ENCODE measurements at regions not wholly inside any gene's neighbourhood (a gene's known extent, or its start where the extent isn't known, plus 50 kb on each side); places are given as distances from the start of the nearest gene placed in this dataset.
"Not testable (repeated sequence)": the region's sequence is repeated elsewhere in the genome, so short reads cannot be mapped to it uniquely, and the experiment has no call there.

GRCh38 chr6:86057293-86057980, 414.8 kb upstream of the SYNCRIP start:
- not testable (repeated sequence) for DNase-seq

- DNase-seq, result no peak
These were observed 402.4 kb upstream of the SYNCRIP start for GRCh38 chr6:86045038-86045437.

GRCh38 chr6:86042214-86042613, 399.5 kb upstream of the SYNCRIP start:
- DNase-seq, result no peak

GRCh38 chr6:86031713-86032112, 389.0 kb upstream of the SYNCRIP start:
- no peak for DNase-seq

- no peak for DNase-seq
These were observed 388.2 kb upstream of the SYNCRIP start for GRCh38 chr6:86030875-86031274.

GRCh38 chr6:86028776-86029175, 386.1 kb upstream of the SYNCRIP start:
- DNase-seq, result no peak

GRCh38 chr6:86026890-86027289, 384.2 kb upstream of the SYNCRIP start:
- not testable (repeated sequence) for DNase-seq

GRCh38 chr6:86017236-86017635, 374.6 kb upstream of the SYNCRIP start:
- no peak for DNase-seq

- DNase-seq, result no peak
These were observed 373.9 kb upstream of the SYNCRIP start for GRCh38 chr6:86016567-86016966.

- no peak for DNase-seq
These were observed 373.4 kb upstream of the SYNCRIP start for GRCh38 chr6:86016077-86016476.

- DNase-seq, result not testable (repeated sequence)
These were observed 370.3 kb upstream of the SYNCRIP start for GRCh38 chr6:86012991-86013390.

- DNase-seq, result no peak
These were observed 368.5 kb upstream of the SYNCRIP start for GRCh38 chr6:86010915-86011786.

- no peak for DNase-seq
These were observed 354.5 kb upstream of the SYNCRIP start for GRCh38 chr6:85997206-85997605.

GRCh38 chr6:85996034-85996375, 353.3 kb upstream of the SYNCRIP start:
- no peak for DNase-seq

- no peak for DNase-seq
These were observed 352.8 kb upstream of the SYNCRIP start for GRCh38 chr6:85995339-85996033.

- DNase-seq, result no peak
These were observed 344.0 kb upstream of the SYNCRIP start for GRCh38 chr6:85986681-85987080.

- no peak for DNase-seq
These were observed 340.5 kb upstream of the SYNCRIP start for GRCh38 chr6:85983032-85983659.

- DNase-seq, result no peak
These were observed 335.0 kb upstream of the SYNCRIP start for GRCh38 chr6:85977661-85978060.

- no peak for DNase-seq
These were observed 333.3 kb upstream of the SYNCRIP start for GRCh38 chr6:85975957-85976356.

GRCh38 chr6:85971238-85971637, 328.6 kb upstream of the SYNCRIP start:
- no peak for DNase-seq

GRCh38 chr6:85966828-85967227, 324.1 kb upstream of the SYNCRIP start:
- no peak for DNase-seq

- DNase-seq, result no peak
These were observed 319.1 kb upstream of the SYNCRIP start for GRCh38 chr6:85961746-85962145.

GRCh38 chr6:85961125-85961524, 318.4 kb upstream of the SYNCRIP start:
- no peak for DNase-seq
